A673 (cell line): ENCODE measurements at regions not wholly inside any gene's neighbourhood (a gene's known extent, or its start where the extent isn't known, plus 50 kb on each side); places are given as distances from the start of the nearest gene placed in this dataset.

Experiments
- BruUV-seq: library from RNA; stranded (reverse); fragments of 400-500 nt; replicated peaks from 2 replicates; lab custom pipeline; 2021; lab: Mats Ljungman, UMichigan
- CTCF ChIA-PET: fragments of 300-600 bp; sonication (Branson Sonifier 250); formaldehyde crosslinking; loops from one replicate; lab custom pipeline; 2022; ENCODE audit warnings: antibody characterized with exemption; lab: Charles Lee
- POLR2A ChIA-PET: fragments of 300-600 bp; sonication (Branson Sonifier 250); formaldehyde crosslinking; loops from one replicate; lab custom pipeline; 2022; ENCODE audit warnings: antibody characterized with exemption; ENCODE audit not compliant: low non-redundant PET; lab: Charles Lee
- DNase-seq: peaks from one replicate; pipeline ENCODE4 v3.0.0-alpha.2; 2015; ENCODE audit warnings: low spot score
- H3K27ac ChIP-seq: fragments of 200-600 bp; sonication (generic); 2 replicates; pipeline ENCODE4 v1.5.1; 2016; ENCODE audit warnings: mixed run types, low read depth, mild to moderate bottlenecking, mixed read lengths, antibody characterized with exemption, low read length; ENCODE audit not compliant: poor library complexity, severe bottlenecking
- H3K27me3 ChIP-seq: fragments of 200-600 bp; sonication (generic); replicated peaks from 2 replicates; pipeline ENCODE4 v1.6.1; 2017; ENCODE audit warnings: mixed run types, low read depth, mild to moderate bottlenecking, mixed read lengths, antibody characterized with exemption, low read length; ENCODE audit not compliant: insufficient read depth, poor library complexity
- H3K36me3 ChIP-seq: fragments of 200-600 bp; sonication (generic); 2 replicates; pipeline ENCODE4 v1.6.1; 2016; ENCODE audit warnings: mixed run types, mild to moderate bottlenecking, mixed read lengths, antibody characterized with exemption, low read length; ENCODE audit not compliant: insufficient read depth, poor library complexity, severe bottlenecking
- H3K4me1 ChIP-seq: fragments of 200-600 bp; sonication (generic); 2 replicates; pipeline ENCODE4 v1.6.1; 2017; ENCODE audit warnings: mixed run types, mild to moderate bottlenecking, mixed read lengths, antibody characterized with exemption, low read length; ENCODE audit not compliant: insufficient read depth, poor library complexity, severe bottlenecking
- H3K4me3 ChIP-seq: fragments of 200-600 bp; sonication (generic); 2 replicates; pipeline ENCODE4 v1.5.1; 2016; ENCODE audit warnings: low read depth, mixed run types, mild to moderate bottlenecking, mixed read lengths, low read length; ENCODE audit not compliant: poor library complexity, severe bottlenecking
- H3K9me3 ChIP-seq: fragments of 200-600 bp; sonication (generic); 2 replicates; pipeline ENCODE4 v1.6.1; 2016; ENCODE audit warnings: mixed run types, low read depth, mild to moderate bottlenecking, mixed read lengths, antibody characterized with exemption, low read length; ENCODE audit not compliant: poor library complexity, severe bottlenecking
- EZH2 ChIP-seq: fragments of 200-600 bp; sonication (generic); IDR thresholded peaks from 2 replicates; pipeline ENCODE4 v1.6.1; 2017; ENCODE audit warnings: borderline replicate concordance, low read depth, mild to moderate bottlenecking, mixed read lengths, antibody characterized with exemption, low read length; ENCODE audit not compliant: poor library complexity, severe bottlenecking
- intact Hi-C: fragments of 100-400 bp; cut with micrococcal nuclease; formaldehyde crosslinking; loops from one replicate; pipeline ENCODE4 v1.10.0; 2022; ENCODE audit not compliant: unreplicated experiment
- TF ChIP-seq, protein P1 (sequence below): fragments of 300-800, 200-600 bp; sonication (generic); conservative IDR thresholded peaks from 2 replicates; pipeline ENCODE4 v1.5.1; 2017; ENCODE audit warnings: low read depth, mild to moderate bottlenecking, antibody characterized with exemption, low read length, moderate library complexity, mixed read lengths

DNA sequence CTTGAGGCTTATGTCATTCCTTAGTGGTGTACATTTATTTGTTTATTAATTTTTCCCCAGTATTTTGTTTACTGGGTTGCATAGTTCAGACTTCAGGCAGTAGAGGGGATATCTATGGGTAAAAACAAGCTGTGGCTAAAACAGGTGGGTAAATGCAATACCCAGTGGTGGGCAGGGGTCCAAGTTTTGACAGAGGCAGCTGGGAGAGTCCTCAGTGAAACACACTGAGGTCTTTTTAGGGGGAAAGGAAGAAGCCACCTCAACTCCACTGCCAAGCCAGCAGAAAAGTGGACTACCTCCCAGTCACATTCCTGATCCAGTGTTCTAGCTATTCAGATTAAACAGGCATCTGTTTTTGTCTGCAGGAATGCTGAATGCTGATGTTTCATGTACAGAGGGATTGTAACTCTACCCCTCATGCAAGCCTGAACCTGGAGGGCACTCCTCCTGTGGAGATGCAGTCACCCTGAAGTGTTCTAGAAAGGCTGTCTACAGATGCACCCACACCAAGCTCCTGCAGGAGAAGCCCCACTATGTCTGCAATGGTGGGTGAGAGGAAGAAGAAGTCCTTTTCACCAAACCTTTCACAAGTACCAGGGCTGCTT lies 757.8 kb downstream of the INHBA start:
- ChIA-PET CTCF (no interaction called here), POLR2A (no interaction called here)
- Histone ChIP-seq H3K27ac (no peak overlapping the region), H3K4me1 (no peaks in the 10 kb centered on the region), H3K36me3 (no peaks in the 10 kb centered on the region), H3K27me3 (no peaks in the 10 kb centered on the region), H3K9me3 (peaks cover 10% of the 10 kb centered on the region), H3K4me3 (no peak overlapping the region)
- BruUV-seq: no TSS peak
- DNase-seq: no peak
- intact Hi-C loops: no loop called here
- TF ChIP-seq, protein P1, sequence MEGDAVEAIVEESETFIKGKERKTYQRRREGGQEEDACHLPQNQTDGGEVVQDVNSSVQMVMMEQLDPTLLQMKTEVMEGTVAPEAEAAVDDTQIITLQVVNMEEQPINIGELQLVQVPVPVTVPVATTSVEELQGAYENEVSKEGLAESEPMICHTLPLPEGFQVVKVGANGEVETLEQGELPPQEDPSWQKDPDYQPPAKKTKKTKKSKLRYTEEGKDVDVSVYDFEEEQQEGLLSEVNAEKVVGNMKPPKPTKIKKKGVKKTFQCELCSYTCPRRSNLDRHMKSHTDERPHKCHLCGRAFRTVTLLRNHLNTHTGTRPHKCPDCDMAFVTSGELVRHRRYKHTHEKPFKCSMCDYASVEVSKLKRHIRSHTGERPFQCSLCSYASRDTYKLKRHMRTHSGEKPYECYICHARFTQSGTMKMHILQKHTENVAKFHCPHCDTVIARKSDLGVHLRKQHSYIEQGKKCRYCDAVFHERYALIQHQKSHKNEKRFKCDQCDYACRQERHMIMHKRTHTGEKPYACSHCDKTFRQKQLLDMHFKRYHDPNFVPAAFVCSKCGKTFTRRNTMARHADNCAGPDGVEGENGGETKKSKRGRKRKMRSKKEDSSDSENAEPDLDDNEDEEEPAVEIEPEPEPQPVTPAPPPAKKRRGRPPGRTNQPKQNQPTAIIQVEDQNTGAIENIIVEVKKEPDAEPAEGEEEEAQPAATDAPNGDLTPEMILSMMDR: no peak
- TF ChIP-seq EZH2: no peak

DNA sequence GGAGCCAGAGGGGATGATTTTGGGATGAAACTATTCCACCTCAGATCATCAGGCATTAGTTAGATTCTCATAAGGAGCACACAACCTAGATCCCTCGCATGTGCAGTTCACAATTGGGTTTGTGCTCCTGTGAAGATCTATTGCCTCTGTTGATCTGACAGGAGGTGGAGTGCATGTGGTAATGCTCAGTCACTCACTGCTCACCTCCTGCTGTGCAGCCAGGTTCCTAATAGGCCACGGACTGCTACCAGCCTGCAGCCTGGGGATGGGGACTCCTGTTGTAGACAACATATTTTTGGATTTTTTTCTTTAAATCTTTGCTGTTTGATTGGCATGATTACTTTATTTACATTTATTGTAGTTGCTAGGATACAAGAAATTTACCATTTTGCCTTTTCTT lies 765.0 kb downstream of the INHBA start:
- CTCF ChIA-PET: no interaction called here
- BruUV-seq: no TSS peak
- intact Hi-C loops: no loop called here

DNA sequence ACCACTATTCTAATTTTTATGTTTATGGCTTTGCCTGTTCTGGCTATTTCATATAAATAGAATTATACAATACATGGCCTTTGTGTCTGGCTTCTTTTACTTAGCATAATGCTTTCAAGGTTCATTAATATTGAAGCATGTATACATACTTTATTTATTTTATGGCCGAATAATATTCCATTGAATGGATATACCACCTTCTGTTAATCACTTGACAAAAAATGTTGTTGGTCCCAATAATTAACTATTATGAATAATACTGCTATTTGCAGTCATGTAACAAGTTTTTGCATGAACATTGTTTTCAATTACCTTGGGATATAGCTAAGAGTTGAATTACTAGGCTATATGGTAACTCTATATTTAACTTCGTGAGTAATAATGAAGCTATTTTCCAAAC lies 767.5 kb downstream of the INHBA start:
- no peaks in the 10 kb centered on the region for H3K27me3 ChIP-seq
- no peaks in the 10 kb centered on the region for H3K36me3 ChIP-seq
- H3K9me3 ChIP-seq: no peaks in the 10 kb centered on the region
- H3K27ac ChIP-seq: no peak overlapping the region
- no TSS peak for BruUV-seq
- H3K4me1 ChIP-seq: no peaks in the 10 kb centered on the region
- DNase-seq: no peak
- ChIA-PET CTCF (no interaction called here), POLR2A (no interaction called here)
- no peak overlapping the region for H3K4me3 ChIP-seq
- intact Hi-C loops: no loop called here
- TF ChIP-seq EZH2: no peak
- TF ChIP-seq, protein P1: no peak

More for the DNA sequence above, 765.0 kb downstream of the INHBA start:
- POLR2A ChIA-PET: no interaction called here
- TF ChIP-seq EZH2: no peak
- TF ChIP-seq, protein P1: no peak
- H3K4me1 ChIP-seq: no peaks in the 10 kb centered on the region
- no peak overlapping the region for H3K27ac ChIP-seq
- H3K9me3 ChIP-seq: no peaks in the 10 kb centered on the region
- H3K4me3 ChIP-seq: no peak overlapping the region
- no peaks in the 10 kb centered on the region for H3K27me3 ChIP-seq
- no peaks in the 10 kb centered on the region for H3K36me3 ChIP-seq
- no peak for DNase-seq
